Hepatocyte (in vitro differentiated cells): ENCODE measurements at regions not wholly inside any gene's neighbourhood (a gene's known extent, or its start where the extent isn't known, plus 50 kb on each side); places are given as distances from the start of the nearest gene placed in this dataset.

Experiments
- EZH2phosphoT487 ChIP-seq: fragments of 200-600 bp; sonication (generic); IDR thresholded peaks from one replicate; pipeline ENCODE4 v1.6.1; 2018; ENCODE audit warnings: antibody characterized with exemption, mild to moderate bottlenecking, low read depth, moderate library complexity; ENCODE audit not compliant: unreplicated experiment, severe bottlenecking
- TF ChIP-seq, protein P1 (sequence below): fragments of 200-600 bp; sonication (generic); IDR thresholded peaks from 2 replicates; pipeline ENCODE4 v1.5.1; 2016; ENCODE audit warnings: antibody characterized with exemption, mild to moderate bottlenecking; ENCODE audit not compliant: poor library complexity

DNA sequence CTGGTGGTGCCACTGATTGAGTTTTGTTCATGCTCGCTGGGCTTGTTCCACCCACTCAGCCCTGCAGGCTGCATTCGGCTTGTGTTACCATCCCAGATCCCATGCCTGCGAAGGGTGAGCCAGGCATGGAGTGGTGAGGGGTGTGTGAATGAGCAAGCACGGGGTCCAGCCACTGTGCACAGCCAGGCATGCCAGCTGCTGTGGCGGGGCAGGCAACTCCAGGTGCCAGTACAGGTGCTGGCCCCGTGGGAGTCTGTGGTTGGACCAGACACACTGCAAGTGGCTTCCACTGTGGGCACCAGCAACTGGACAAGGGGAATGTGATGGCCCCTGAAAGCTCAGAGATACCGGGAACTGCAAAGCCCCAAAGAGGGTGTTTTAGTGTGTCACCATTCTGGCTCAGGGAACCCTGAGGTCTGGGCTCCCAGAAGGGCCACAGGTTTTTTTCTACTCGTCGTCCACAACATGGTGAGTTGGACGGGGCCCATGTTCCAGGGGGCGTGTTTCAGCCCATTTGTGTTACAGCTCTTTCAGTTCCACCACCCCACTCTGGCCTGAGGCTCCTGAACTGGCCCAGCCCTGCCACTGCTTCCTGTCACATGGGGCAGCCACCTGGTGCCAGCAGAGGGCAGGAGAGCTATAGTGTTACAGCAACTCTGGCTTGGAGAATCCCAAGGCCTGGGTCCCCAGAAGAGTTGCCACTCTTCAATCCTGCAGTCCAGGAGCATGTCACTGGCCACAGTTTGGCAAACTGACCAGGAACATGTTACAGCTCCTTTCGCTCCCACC lies 217.0 kb upstream of the OBI1 start:
- no peak for TF ChIP-seq EZH2phosphoT487
- TF ChIP-seq, protein P1, sequence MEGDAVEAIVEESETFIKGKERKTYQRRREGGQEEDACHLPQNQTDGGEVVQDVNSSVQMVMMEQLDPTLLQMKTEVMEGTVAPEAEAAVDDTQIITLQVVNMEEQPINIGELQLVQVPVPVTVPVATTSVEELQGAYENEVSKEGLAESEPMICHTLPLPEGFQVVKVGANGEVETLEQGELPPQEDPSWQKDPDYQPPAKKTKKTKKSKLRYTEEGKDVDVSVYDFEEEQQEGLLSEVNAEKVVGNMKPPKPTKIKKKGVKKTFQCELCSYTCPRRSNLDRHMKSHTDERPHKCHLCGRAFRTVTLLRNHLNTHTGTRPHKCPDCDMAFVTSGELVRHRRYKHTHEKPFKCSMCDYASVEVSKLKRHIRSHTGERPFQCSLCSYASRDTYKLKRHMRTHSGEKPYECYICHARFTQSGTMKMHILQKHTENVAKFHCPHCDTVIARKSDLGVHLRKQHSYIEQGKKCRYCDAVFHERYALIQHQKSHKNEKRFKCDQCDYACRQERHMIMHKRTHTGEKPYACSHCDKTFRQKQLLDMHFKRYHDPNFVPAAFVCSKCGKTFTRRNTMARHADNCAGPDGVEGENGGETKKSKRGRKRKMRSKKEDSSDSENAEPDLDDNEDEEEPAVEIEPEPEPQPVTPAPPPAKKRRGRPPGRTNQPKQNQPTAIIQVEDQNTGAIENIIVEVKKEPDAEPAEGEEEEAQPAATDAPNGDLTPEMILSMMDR, result no peak
